ENCODE measurements at regions not wholly inside any gene's neighbourhood (a gene's known extent, or its start where the extent isn't known, plus 50 kb on each side); places are given as distances from the start of the nearest gene placed in this dataset.

GRCh38 chr15:31814082-31814481 is 216.2 kb upstream of the CHRNA7 start:
- Mint-ChIP-seq H3K4me3 (ENCODE audit: low read depth) (no peak overlapping the region), H3K4me1 (ENCODE audit: low read depth) (no peaks in the 10 kb centered on the region), H3K27ac (peak overlapping the region; percentile 53), H3K9me3 (ENCODE audit: low read depth) (no peaks in the 10 kb centered on the region), H3K36me3 (ENCODE audit: insufficient read depth) (no peaks in the 10 kb centered on the region), H3K27me3 (no peaks in the 10 kb centered on the region)
- no peak for TF ChIP-seq CTCF (IDR thresholded peaks at IDR 0.05; ENCODE audit: unreplicated experiment)
- DNase-seq (ENCODE audit: low spot score, unreplicated experiment), result no peak

- Mint-ChIP-seq H3K27me3 (no peaks in the 10 kb centered on the region), H3K4me3 (ENCODE audit: low read depth) (no peak overlapping the region), H3K4me1 (ENCODE audit: low read depth) (no peaks in the 10 kb centered on the region), H3K36me3 (ENCODE audit: insufficient read depth) (no peaks in the 10 kb centered on the region), H3K27ac (no peak overlapping the region), H3K9me3 (ENCODE audit: low read depth) (no peaks in the 10 kb centered on the region)
- no peak for TF ChIP-seq CTCF (IDR thresholded peaks at IDR 0.05; ENCODE audit: unreplicated experiment)
- no peak for DNase-seq (ENCODE audit: low spot score, unreplicated experiment)
Observed at GRCh38 chr15:31815411-31816155, 214.7 kb upstream of the CHRNA7 start.

GRCh38 chr15:31822463-31822862 is 207.9 kb upstream of the CHRNA7 start:
- no peaks in the 10 kb centered on the region for H3K27me3 Mint-ChIP-seq
- H3K36me3 Mint-ChIP-seq (ENCODE audit: insufficient read depth), result no peaks in the 10 kb centered on the region
- H3K9me3 Mint-ChIP-seq (ENCODE audit: low read depth), result peaks cover 3% of the 10 kb centered on the region
- TF ChIP-seq CTCF (IDR thresholded peaks at IDR 0.05; ENCODE audit: unreplicated experiment), result no peak
- H3K4me3 Mint-ChIP-seq (ENCODE audit: low read depth), result no peak overlapping the region
- DNase-seq (ENCODE audit: low spot score, unreplicated experiment), result no peak
- no peaks in the 10 kb centered on the region for H3K4me1 Mint-ChIP-seq (ENCODE audit: low read depth)
- H3K27ac Mint-ChIP-seq, result no peak overlapping the region

- no peaks in the 10 kb centered on the region for H3K4me1 Mint-ChIP-seq (ENCODE audit: low read depth)
- no peak overlapping the region for H3K27ac Mint-ChIP-seq
- TF ChIP-seq CTCF (IDR thresholded peaks at IDR 0.05; ENCODE audit: unreplicated experiment), result no peak
- no peak overlapping the region for H3K4me3 Mint-ChIP-seq (ENCODE audit: low read depth)
- DNase-seq (ENCODE audit: low spot score, unreplicated experiment), result no peak
- H3K27me3 Mint-ChIP-seq, result no peaks in the 10 kb centered on the region
- peaks cover 3% of the 10 kb centered on the region for H3K9me3 Mint-ChIP-seq (ENCODE audit: low read depth)
- no peaks in the 10 kb centered on the region for H3K36me3 Mint-ChIP-seq (ENCODE audit: insufficient read depth)
Observed at GRCh38 chr15:31824024-31824423, 206.3 kb upstream of the CHRNA7 start.

- Mint-ChIP-seq H3K36me3 (ENCODE audit: insufficient read depth) (no peaks in the 10 kb centered on the region), H3K27ac (no peak overlapping the region), H3K27me3 (no peaks in the 10 kb centered on the region), H3K9me3 (ENCODE audit: low read depth) (peaks cover 10% of the 10 kb centered on the region), H3K4me3 (ENCODE audit: low read depth) (no peak overlapping the region), H3K4me1 (ENCODE audit: low read depth) (no peaks in the 10 kb centered on the region)
- no peak for TF ChIP-seq CTCF (IDR thresholded peaks at IDR 0.05; ENCODE audit: unreplicated experiment)
- DNase-seq (ENCODE audit: low spot score, unreplicated experiment), result no peak
Observed at GRCh38 chr15:31828594-31828993, 201.7 kb upstream of the CHRNA7 start.

Data from progenitor cell of endocrine pancreas (in vitro differentiated cells).